WI38 (cell line): ENCODE measurements at regions not wholly inside any gene's neighbourhood (a gene's known extent, or its start where the extent isn't known, plus 50 kb on each side); places are given as distances from the start of the nearest gene placed in this dataset.

ENCODE experiments used
- H3K4me3 ChIP-seq: 2 replicates; pipeline ENCODE4 v1.5.1; 2011; ENCODE audit warnings: low read depth, mild to moderate bottlenecking, control low read depth, low read length
- CTCF ChIP-seq: IDR thresholded peaks from 2 replicates; pipeline ENCODE4 v1.5.1; 2012; ENCODE audit warnings: low read depth, mild to moderate bottlenecking, control low read depth, low read length

- H3K4me3 ChIP-seq, result no peak overlapping the region
- TF ChIP-seq CTCF, result no peak
Measured at GRCh38 chr1:168640836-168641235, 64.4 kb downstream of the XCL1 start.

GRCh38 chr1:168643152-168643551 lies 66.7 kb downstream of the XCL1 start:
- TF ChIP-seq CTCF, result no peak

More at GRCh38 chr1:168643152-168643551, 66.7 kb downstream of the XCL1 start:
- H3K4me3 ChIP-seq, result no peak overlapping the region
